ENCODE measurements at regions not wholly inside any gene's neighbourhood (a gene's known extent, or its start where the extent isn't known, plus 50 kb on each side); places are given as distances from the start of the nearest gene placed in this dataset.

GRCh38 chr13:64934569-64935362 lies 2295.4 kb downstream of the PCDH9 start:
- DNase-seq (ENCODE audit: low read depth, low spot score) (no peak), FAIRE-seq (no peak), ATAC-seq (peak; percentile 68)
- Histone ChIP-seq H3K36me3 (ENCODE audit: control insufficient read depth in 2 of 2, insufficient read depth in 2 of 2, low read length in 1 of 2) (no peaks in the 10 kb centered on the region), H3K9me3 (replicated peaks; ENCODE audit: control insufficient read depth, insufficient read depth, low read length) (no peaks in the 10 kb centered on the region), H3K27ac (ENCODE audit: control insufficient read depth, insufficient read depth) (no peak overlapping the region), H3K27me3 (replicated peaks in 1 of 2; ENCODE audit: control insufficient read depth in 2 of 2, insufficient read depth in 2 of 2, low read length in 1 of 2) (no peaks in the 10 kb centered on the region), H3K9ac (ENCODE audit: control insufficient read depth, insufficient read depth, low read length) (no peak overlapping the region), H3K4me2 (ENCODE audit: control insufficient read depth, insufficient read depth) (no peak overlapping the region), H3K4me1 (ENCODE audit: control insufficient read depth, insufficient read depth, low read length) (no peaks in the 10 kb centered on the region), H2AFZ (ENCODE audit: control insufficient read depth, low read depth, low read length) (no peak overlapping the region), H4K20me1 (ENCODE audit: control insufficient read depth, insufficient read depth) (no peaks in the 10 kb centered on the region), H3K4me3 (no peak overlapping the region), H3K79me2 (ENCODE audit: control insufficient read depth, insufficient read depth, low read length) (no peaks in the 10 kb centered on the region)
- BruUV-seq (replicated peaks), result no TSS peak
- 33% methylated on average over 5 of the region's 5 CpGs for WGBS (ENCODE audit: insufficient coverage, insufficient replicate concordance, low lambda C conversion rate, missing lambda C conversion rate)
- intact Hi-C loops (cut with micrococcal nuclease; ENCODE audit: unreplicated experiment), result loop anchor here (5.0 kb wide), 1 partner anchor 58 kb away; no protein-coding TSS in a partner anchor
- ChIA-PET POLR2A (no interaction called here), CTCF (no interaction called here), SMC1A (ENCODE audit: uncharacterized antibody, unreplicated experiment) (no interaction called here), RAD21 (ENCODE audit: unreplicated experiment) (no interaction called here)
- 0 out of 2 replicates have a peak, but pooled peaks have one; percentile 18 for TF ChIP-seq MLLT1 (IDR thresholded peaks at IDR 0.05)
- TF ChIP-seq MEF2B (IDR thresholded peaks at IDR 0.05; ENCODE audit: partially characterized antibody, poor library complexity, severe bottlenecking), result peak; percentile 54
- TF ChIP-seq DPF2 (IDR thresholded peaks at IDR 0.05), result 0 out of 2 replicates have a peak, but pooled peaks have one; percentile 46
- no peak for TF ChIP-seq KAT2A (conservative IDR thresholded peaks at IDR 0.05; ENCODE audit: control insufficient read depth, low read depth, low read length)
- peak; percentile 38 to 54; a peak in 2 of 4 replicates for TF ChIP-seq IKZF2 (IDR thresholded peaks at IDR 0.05)
- TF ChIP-seq YBX1 (IDR thresholded peaks at IDR 0.05), result no peak
- TF ChIP-seq MTA2 (IDR thresholded peaks at IDR 0.05; ENCODE audit: low read depth), result peak; percentile 77
- TF ChIP-seq RELA (IDR thresholded peaks at IDR 0.05; ENCODE audit: borderline replicate concordance, partially characterized antibody), result no peak
- in situ Hi-C loops (cut with MboI), result no loop called here
